ENCODE measurements at regions not wholly inside any gene's neighbourhood (a gene's known extent, or its start where the extent isn't known, plus 50 kb on each side); places are given as distances from the start of the nearest gene placed in this dataset.

DNA sequence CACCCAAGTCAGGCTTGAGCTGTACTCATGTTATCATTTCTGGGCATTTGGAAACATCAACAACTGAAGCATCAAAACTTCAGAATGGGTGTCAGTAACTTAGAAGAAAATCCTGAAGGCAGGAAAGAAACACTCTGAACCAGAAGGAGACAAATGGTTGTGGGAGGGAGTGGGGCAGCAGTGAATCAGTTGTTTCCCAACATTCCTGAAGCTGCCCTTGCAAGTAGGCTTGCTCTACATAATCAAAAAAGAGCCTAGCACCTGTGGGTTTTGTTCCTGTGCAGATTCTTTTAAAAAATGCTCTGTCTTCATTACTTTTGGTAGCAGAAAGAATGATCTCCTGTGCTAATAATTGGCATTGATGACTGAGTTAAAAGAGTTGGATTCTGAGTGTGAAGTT is 424.2 kb upstream of the GRIA1 start:
- TF ChIP-seq, protein P1, sequence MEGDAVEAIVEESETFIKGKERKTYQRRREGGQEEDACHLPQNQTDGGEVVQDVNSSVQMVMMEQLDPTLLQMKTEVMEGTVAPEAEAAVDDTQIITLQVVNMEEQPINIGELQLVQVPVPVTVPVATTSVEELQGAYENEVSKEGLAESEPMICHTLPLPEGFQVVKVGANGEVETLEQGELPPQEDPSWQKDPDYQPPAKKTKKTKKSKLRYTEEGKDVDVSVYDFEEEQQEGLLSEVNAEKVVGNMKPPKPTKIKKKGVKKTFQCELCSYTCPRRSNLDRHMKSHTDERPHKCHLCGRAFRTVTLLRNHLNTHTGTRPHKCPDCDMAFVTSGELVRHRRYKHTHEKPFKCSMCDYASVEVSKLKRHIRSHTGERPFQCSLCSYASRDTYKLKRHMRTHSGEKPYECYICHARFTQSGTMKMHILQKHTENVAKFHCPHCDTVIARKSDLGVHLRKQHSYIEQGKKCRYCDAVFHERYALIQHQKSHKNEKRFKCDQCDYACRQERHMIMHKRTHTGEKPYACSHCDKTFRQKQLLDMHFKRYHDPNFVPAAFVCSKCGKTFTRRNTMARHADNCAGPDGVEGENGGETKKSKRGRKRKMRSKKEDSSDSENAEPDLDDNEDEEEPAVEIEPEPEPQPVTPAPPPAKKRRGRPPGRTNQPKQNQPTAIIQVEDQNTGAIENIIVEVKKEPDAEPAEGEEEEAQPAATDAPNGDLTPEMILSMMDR (IDR thresholded peaks at IDR 0.05) = no peak
- no peak for TF ChIP-seq POLR2A (IDR thresholded peaks at IDR 0.05)
- no peak for TF ChIP-seq POLR2AphosphoS5 (IDR thresholded peaks at IDR 0.05)
